ENCODE measurements at regions not wholly inside any gene's neighbourhood (a gene's known extent, or its start where the extent isn't known, plus 50 kb on each side); places are given as distances from the start of the nearest gene placed in this dataset.

DNA sequence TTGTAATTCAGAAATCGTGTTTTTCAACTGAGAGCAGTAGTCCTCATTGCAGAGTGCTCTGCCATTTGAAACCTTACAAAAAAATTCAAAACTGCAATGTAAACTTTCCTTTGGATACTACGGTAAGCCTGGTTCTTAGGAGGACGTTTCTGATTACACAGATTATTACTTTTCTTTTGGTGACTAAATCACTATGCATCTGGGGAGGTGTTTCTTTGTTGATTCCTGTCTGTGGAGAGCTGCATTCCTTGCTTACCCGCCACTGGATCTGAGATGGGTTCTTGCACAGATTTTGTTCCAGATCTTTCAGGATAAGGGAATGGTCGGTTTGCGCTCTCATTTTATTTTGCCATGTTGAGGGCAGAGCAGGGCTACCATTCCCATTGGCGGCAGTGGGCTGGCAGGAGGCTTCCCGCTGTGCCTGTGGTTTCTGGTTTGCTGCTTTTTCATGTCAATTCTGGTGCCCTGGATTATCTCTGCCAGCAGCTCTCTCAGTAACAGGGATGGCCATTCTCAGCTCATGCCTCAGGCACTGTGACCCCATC, 485.1 kb downstream of the GLRX3 start (continued):
- TF ChIP-seq ZNF114 (CRISPR knock-in tag; IDR thresholded peaks at IDR 0.05), result no peak
- TF ChIP-seq, protein P1, sequence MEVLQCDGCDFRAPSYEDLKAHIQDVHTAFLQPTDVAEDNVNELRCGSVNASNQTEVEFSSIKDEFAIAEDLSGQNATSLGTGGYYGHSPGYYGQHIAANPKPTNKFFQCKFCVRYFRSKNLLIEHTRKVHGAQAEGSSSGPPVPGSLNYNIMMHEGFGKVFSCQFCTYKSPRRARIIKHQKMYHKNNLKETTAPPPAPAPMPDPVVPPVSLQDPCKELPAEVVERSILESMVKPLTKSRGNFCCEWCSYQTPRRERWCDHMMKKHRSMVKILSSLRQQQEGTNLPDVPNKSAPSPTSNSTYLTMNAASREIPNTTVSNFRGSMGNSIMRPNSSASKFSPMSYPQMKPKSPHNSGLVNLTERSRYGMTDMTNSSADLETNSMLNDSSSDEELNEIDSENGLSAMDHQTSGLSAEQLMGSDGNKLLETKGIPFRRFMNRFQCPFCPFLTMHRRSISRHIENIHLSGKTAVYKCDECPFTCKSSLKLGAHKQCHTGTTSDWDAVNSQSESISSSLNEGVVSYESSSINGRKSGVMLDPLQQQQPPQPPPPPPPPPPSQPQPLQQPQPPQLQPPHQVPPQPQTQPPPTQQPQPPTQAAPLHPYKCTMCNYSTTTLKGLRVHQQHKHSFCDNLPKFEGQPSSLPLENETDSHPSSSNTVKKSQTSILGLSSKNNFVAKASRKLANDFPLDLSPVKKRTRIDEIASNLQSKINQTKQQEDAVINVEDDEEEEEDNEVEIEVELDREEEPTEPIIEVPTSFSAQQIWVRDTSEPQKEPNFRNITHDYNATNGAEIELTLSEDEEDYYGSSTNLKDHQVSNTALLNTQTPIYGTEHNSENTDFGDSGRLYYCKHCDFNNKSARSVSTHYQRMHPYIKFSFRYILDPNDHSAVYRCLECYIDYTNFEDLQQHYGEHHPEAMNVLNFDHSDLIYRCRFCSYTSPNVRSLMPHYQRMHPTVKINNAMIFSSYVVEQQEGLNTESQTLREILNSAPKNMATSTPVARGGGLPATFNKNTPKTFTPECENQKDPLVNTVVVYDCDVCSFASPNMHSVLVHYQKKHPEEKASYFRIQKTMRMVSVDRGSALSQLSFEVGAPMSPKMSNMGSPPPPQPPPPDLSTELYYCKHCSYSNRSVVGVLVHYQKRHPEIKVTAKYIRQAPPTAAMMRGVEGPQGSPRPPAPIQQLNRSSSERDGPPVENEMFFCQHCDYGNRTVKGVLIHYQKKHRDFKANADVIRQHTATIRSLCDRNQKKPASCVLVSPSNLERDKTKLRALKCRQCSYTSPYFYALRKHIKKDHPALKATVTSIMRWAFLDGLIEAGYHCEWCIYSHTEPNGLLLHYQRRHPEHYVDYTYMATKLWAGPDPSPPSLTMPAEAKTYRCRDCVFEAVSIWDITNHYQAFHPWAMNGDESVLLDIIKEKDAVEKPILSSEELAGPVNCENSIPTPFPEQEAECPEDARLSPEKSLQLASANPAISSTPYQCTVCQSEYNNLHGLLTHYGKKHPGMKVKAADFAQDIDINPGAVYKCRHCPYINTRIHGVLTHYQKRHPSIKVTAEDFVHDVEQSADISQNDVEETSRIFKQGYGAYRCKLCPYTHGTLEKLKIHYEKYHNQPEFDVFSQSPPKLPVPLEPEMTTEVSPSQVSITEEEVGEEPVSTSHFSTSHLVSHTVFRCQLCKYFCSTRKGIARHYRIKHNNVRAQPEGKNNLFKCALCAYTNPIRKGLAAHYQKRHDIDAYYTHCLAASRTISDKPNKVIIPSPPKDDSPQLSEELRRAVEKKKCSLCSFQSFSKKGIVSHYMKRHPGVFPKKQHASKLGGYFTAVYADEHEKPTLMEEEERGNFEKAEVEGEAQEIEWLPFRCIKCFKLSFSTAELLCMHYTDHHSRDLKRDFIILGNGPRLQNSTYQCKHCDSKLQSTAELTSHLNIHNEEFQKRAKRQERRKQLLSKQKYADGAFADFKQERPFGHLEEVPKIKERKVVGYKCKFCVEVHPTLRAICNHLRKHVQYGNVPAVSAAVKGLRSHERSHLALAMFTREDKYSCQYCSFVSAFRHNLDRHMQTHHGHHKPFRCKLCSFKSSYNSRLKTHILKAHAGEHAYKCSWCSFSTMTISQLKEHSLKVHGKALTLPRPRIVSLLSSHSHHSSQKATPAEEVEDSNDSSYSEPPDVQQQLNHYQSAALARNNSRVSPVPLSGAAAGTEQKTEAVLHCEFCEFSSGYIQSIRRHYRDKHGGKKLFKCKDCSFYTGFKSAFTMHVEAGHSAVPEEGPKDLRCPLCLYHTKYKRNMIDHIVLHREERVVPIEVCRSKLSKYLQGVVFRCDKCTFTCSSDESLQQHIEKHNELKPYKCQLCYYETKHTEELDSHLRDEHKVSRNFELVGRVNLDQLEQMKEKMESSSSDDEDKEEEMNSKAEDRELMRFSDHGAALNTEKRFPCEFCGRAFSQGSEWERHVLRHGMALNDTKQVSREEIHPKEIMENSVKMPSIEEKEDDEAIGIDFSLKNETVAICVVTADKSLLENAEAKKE (CRISPR knock-in tag; IDR thresholded peaks at IDR 0.05), result no peak

DNA sequence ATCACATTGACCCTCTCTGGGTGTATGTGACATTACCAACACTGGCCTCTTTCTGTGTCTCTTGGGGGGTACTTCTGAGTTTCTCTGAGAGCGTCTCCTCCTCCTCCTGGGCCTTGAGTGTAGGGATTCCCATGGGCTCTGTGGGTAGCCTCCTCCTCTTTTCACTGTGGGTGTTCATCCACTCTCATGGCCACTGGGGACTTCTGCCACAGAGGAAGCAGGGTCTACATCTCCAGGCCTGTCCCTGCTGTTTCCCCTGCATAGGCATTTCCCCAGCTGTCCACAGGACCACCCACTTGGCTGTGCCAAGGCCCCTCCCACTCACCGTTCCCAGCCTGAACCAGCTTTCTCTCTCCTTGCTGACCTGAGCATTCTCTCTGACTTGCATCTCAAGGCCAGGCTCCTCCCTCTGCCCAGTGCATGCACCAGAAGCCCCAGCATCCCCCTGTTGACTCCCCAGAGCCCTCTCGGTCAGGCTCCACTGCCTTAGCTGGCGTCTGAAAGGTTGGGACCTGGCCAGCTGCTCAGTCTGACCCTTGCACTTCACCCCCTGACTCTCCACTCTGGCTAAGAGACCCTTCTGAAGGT, 487.6 kb downstream of the GLRX3 start:
- DNase-seq (ENCODE audit: low spot score) (no peak), ATAC-seq (no peak)
- no peaks in the 10 kb centered on the region for H3K79me2 ChIP-seq (replicated peaks; ENCODE audit: insufficient read depth)
- no peaks in the 10 kb centered on the region for H4K20me1 ChIP-seq (replicated peaks; ENCODE audit: insufficient read depth)
- H3K9me2 ChIP-seq (ENCODE audit: insufficient read depth), result no peaks in the 10 kb centered on the region
- no peak overlapping the region for H3K4me2 ChIP-seq
- no peak overlapping the region for H3K4me3 Mint-ChIP-seq
- no peaks in the 10 kb centered on the region for H3K4me1 Mint-ChIP-seq
- peaks cover 100% of the 10 kb centered on the region for H3K9me3 Mint-ChIP-seq
- H3K36me3 ChIP-seq (ENCODE audit: insufficient read depth), result no peaks in the 10 kb centered on the region; the same call in none of the 2 replicates
- peaks cover 2% of the 10 kb centered on the region for H3K27me3 Mint-ChIP-seq (ENCODE audit: insufficient read depth, low read depth, poor library complexity)
- H3K27me3 ChIP-seq (ENCODE audit: insufficient read depth), result no peaks in the 10 kb centered on the region
- peaks cover 55% of the 10 kb centered on the region for H3K36me3 Mint-ChIP-seq (ENCODE audit: low read depth)
- H3K4me3 ChIP-seq, result no peak overlapping the region
- H3F3A ChIP-seq (replicated peaks; ENCODE audit: low read depth), result no peaks in the 10 kb centered on the region
- H3K4me1 ChIP-seq (ENCODE audit: insufficient read depth), result no peaks in the 10 kb centered on the region
- H2AFZ ChIP-seq, result no peak overlapping the region
- H3K27ac ChIP-seq (ENCODE audit: low read depth), result no peak overlapping the region
- no peak overlapping the region for H3K27ac Mint-ChIP-seq
- TF ChIP-seq CTCF (conservative IDR thresholded peaks at IDR 0.05; ENCODE audit: low read depth in 2 of 2) (no peak), EZH2 (IDR thresholded peaks at IDR 0.05; ENCODE audit: low read depth, unreplicated experiment) (no peak), ZNF114 (CRISPR knock-in tag; IDR thresholded peaks at IDR 0.05) (no peak), STAT1 (IDR thresholded peaks at IDR 0.05; ENCODE audit: unreplicated experiment) (no peak), EZH2phosphoT487 (IDR thresholded peaks at IDR 0.05; ENCODE audit: unreplicated experiment) (no peak), CREB1 (CRISPR knock-in tag; IDR thresholded peaks at IDR 0.05; ENCODE audit: low read depth) (no peak)
- TF ChIP-seq, protein P2, sequence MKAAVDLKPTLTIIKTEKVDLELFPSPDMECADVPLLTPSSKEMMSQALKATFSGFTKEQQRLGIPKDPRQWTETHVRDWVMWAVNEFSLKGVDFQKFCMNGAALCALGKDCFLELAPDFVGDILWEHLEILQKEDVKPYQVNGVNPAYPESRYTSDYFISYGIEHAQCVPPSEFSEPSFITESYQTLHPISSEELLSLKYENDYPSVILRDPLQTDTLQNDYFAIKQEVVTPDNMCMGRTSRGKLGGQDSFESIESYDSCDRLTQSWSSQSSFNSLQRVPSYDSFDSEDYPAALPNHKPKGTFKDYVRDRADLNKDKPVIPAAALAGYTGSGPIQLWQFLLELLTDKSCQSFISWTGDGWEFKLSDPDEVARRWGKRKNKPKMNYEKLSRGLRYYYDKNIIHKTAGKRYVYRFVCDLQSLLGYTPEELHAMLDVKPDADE (IDR thresholded peaks at IDR 0.05), result no peak

Measured in GM23338 (cell line).